ENCODE measurements at regions not wholly inside any gene's neighbourhood (a gene's known extent, or its start where the extent isn't known, plus 50 kb on each side); places are given as distances from the start of the nearest gene placed in this dataset.

GRCh38 chr3:143209715-143210059, 90.1 kb downstream of the CHST2 start:
- no peak for DNase-seq (ENCODE audit: low read depth)
- no peak for TF ChIP-seq CTCF (conservative IDR thresholded peaks at IDR 0.05; ENCODE audit: low read depth, low read length)
- no peak overlapping the region for H3K4me3 ChIP-seq (ENCODE audit: low read depth, low read length)

DNA sequence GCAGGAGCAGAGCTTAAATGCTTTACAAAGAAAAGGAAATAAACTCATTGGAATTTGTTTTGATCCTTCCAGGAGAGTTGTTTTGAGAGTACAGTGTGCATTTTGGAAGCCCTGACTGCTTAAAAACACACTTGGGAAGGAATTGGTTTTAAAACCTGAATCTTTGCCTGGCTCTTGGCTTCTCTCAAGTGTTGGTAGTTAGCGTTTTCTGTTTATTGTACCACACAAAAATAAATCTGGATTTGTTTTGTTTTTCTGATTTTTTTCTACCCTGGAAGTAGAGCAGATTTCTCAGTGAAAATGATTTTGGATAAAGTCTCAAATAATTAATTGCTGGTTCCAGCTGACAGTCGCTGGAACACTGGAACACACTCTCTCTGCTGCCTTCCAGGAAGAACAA, 90.6 kb downstream of the CHST2 start:
- no peak overlapping the region for H3K4me3 ChIP-seq (ENCODE audit: low read depth, low read length)
- DNase-seq (ENCODE audit: low read depth): no peak

GRCh38 chr3:143215059-143215458, 95.5 kb downstream of the CHST2 start:
- DNase-seq (ENCODE audit: low read depth): no peak
- H3K4me3 ChIP-seq (ENCODE audit: low read depth, low read length): no peak overlapping the region
- no peak for TF ChIP-seq CTCF (conservative IDR thresholded peaks at IDR 0.05; ENCODE audit: low read depth, low read length)

More for the DNA sequence above, 90.6 kb downstream of the CHST2 start:
- no peak for TF ChIP-seq CTCF (conservative IDR thresholded peaks at IDR 0.05; ENCODE audit: low read depth, low read length)

Data from epithelial cell of proximal tubule (primary cell).